GM19438 (cell line): ENCODE measurements at regions not wholly inside any gene's neighbourhood (a gene's known extent, or its start where the extent isn't known, plus 50 kb on each side); places are given as distances from the start of the nearest gene placed in this dataset.
A peak's percentile ranks its signal among the peaks of the same experiment; 100 is the strongest.
"Not testable (repeated sequence)": the region's sequence is repeated elsewhere in the genome, so short reads cannot be mapped to it uniquely, and the experiment has no call there.

Experiments
- ATAC-seq: cut with Tn5 transposase; IDR thresholded peaks from one replicate; pipeline ENCODE4 v1.9.1; 2021; ENCODE audit warnings: low read depth; ENCODE audit not compliant: unreplicated experiment

GRCh38 chr2:194504876-194505275, 1152.2 kb upstream of the SLC39A10 start:
- not testable (repeated sequence) for ATAC-seq

DNA sequence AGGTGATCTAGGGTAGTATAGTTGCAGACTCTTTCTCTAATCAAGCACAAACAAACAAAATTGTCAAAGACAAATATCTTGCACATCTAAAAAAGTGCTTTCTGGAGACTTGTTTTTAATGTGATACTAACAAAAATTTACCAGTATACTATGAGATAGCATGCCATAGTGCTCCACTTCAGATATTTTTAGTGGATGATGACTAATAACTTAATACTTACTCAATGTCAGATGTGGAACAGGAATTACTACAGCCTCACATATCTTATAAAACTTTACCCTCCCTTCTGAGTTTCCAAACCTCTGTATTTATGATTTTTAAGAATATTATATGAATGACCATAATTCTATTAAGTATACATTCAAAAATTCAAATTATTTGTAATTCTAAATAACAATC, 1162.0 kb upstream of the SLC39A10 start:
- ATAC-seq = no peak

- ATAC-seq = no peak
These were observed 1162.6 kb upstream of the SLC39A10 start for GRCh38 chr2:194494401-194494800.

GRCh38 chr2:194491409-194492115, 1165.5 kb upstream of the SLC39A10 start:
- no peak for ATAC-seq

GRCh38 chr2:194486326-194486725, 1170.7 kb upstream of the SLC39A10 start:
- ATAC-seq = no peak

DNA sequence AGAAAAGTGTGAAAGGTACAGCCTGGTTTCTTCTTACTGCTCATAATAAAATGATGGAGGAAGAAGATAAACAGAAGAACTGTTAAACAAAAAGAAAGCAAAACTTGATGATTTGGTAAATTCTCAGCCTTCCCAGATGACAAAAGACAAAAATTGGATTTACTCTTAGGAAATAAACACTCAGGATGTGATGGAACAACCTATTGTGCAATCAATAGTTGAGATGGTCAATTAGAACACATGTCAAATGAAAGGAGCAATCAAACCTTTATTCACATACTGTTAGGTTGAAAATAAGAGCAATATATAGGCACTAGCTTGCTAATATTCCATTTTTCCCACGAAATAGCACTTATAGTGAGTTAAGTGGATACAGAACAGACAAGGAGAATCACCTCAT, 1174.0 kb upstream of the SLC39A10 start:
- no peak for ATAC-seq

DNA sequence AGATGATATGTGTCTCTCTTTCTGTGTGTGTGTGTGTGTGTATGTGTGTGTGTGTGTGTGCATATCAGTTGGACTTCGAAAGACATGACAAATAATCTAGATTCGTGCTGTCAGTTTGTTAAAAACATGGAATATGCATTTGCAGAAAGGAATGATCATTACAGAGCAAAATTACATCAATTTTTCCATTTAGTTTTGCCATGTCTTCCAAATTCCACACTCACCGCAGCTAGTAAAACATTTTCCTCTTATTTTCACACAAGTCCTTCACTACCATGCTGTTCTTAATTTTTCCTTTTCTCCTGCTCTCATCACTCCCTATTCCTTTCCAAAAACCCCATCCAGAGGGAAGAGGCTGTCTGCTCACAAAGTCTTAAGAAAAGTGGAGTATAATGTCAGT, 1191.4 kb upstream of the SLC39A10 start:
- no peak for ATAC-seq

DNA sequence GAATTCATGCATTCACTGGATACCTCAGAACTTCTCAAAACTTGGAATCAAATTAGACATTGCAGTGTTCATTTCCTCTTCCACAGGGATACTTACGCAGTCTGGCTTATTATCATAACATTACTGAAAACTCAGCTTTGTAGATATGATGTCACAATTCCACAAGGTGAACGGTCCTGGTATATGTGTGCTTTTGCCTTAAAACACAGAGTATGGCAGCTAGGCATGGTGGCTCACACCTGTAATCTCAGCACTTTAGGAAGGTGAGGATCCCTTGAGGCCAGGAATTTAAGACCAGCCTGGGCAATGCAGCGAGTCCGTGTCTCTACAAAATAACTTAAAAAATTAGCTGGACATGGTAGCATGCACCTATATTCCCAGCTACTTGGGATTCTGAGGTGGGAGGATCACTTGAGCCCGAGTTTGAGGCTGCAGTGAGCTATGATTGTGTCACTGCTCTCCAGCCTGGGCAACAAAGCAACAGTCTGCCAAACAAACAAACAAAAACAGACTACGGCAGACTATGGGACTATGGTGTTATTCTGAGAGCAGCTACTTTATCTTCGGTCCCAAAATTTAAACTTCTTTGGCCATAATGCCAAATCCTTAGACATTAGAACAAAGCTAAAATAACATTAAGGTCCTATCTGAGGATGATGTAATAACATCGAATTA, 1191.9 kb upstream of the SLC39A10 start:
- ATAC-seq = no peak

DNA sequence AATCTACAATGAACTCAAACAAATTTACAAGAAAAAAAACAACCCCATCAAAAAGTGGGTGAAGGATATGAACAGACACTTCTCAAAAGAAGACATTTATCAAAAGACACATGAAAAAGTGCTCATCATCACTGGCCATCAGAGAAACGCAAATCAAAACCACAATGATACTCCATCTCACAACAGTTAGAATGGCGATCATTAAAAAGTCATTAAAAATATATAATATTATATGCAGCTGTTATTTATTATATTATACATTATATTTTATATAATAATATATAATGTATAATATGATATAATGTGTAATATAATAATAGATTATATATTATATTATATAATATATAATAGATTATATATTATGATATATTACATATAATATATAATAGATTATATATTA, 1194.1 kb upstream of the SLC39A10 start:
- ATAC-seq = not testable (repeated sequence)

- no peak for ATAC-seq
These were observed 1201.7 kb upstream of the SLC39A10 start for GRCh38 chr2:194455358-194455757.

GRCh38 chr2:194452504-194452903, 1204.5 kb upstream of the SLC39A10 start:
- no peak for ATAC-seq

DNA sequence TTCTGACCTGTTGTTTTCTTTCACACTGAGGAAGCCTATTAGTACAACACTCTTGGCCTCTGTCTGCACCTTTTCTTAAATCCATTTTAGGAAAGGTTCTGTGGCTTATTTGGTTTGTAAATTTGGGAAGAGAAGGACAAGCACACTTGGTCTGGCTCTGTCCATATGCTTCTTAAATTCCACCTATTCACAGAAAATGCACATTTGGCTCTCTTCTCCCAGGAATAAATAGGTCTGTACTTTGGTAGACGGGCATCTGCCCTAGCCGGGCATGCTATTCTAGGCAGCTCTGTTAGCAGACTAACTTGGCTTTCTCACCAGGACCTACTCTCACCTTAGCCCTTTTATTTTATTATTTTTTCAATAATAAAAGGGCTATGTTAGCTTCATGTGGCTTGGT, 1211.8 kb upstream of the SLC39A10 start:
- no peak for ATAC-seq

DNA sequence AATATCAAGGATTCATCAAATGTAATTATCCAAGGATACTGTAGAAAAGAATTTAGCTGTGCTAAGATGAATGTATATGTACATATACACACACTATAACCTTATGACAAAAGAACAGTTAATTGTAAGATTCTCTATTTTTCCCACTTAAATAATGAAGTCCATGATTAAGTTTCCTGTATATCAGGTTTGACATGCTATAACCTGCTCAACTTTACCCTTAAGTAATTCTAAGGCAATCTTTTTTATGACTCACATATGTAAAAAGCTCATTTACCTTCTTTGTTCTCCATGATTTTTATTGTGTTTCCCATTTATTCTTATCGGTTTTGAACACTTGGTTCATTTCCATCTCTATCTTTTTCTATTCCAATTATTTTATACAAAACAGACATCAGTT, 1213.1 kb upstream of the SLC39A10 start:
- ATAC-seq = no peak

DNA sequence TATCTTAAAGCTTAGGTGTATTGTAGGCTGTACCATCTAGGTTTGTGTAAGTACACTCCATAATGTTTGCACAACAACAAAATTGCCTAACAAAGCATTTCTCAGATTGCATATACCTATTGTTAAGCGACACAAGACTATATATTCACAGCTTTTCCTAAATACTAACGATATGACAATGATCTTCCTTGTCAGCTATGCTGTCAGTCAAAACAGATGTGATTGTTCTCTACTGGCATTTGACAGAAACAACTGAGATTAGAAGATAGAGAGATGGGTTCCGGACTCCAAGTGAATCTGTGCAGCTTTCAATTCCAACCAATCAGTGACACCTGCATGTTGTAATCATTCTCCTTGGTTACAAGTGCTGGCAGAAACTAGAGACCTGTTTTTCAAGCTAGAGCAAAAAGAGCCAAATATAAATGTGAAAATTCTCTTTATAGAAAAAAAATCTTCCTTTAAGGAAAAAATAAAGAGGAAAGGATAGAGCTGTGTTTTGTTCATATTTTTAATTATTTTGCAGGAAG, 1232.3 kb upstream of the SLC39A10 start:
- no peak for ATAC-seq

DNA sequence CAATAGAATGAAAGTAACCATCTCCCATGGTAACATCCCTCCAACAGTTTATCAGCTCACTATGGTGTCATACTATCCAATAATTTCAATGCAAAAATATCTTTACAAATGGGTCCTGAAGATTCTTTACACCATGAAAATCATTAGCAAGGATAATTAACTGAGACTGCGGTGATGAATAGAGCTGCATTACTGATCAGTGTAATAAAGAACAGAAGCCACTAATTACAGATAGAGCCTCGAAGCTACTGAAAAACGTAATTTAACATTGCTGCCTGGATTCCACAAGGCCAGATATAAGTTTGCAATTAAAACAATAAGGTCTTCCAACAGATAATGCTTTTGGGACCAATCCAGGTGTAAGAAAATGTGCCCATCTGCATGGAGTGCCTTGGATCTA, 1245.8 kb upstream of the SLC39A10 start:
- no peak for ATAC-seq

DNA sequence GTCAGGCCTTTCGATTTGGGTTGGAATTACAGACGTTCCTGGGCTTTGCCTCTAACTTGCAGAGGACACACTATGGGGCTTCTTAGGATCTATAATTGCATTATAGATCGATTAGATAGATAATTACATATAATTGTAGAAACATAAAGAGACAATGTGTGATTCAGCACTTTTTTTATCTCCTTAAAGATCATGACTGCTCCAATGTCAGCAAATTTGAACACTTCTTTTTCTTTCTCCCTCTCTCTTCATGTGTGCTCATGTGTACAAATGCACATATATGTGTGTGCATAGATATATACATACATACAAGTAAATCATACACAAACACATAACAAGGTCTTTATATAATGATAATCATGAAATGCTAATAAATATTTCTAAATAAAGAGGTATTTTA, 1261.2 kb upstream of the SLC39A10 start:
- no peak for ATAC-seq

- no peak for ATAC-seq
These were observed 1271.7 kb upstream of the SLC39A10 start for GRCh38 chr2:194385376-194385775.

DNA sequence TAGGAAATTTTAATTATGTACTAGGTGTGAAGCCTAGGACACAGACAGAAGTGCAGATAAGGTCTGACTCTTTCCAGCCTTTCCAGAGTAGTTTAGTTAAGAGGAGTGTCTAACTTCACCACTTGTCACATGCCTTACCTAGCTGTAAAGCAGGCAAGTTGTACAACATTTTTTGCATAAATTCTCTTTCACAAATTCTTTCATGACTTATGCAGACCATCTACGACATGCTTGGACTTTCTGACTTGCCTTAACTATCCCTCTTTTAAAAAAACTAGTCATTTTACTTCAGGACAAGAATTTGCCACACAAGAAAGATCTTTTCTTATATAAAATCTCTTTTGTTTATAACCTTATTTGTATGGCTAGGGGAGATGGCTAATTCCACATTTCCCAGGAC, 1273.6 kb upstream of the SLC39A10 start:
- ATAC-seq = no peak

DNA sequence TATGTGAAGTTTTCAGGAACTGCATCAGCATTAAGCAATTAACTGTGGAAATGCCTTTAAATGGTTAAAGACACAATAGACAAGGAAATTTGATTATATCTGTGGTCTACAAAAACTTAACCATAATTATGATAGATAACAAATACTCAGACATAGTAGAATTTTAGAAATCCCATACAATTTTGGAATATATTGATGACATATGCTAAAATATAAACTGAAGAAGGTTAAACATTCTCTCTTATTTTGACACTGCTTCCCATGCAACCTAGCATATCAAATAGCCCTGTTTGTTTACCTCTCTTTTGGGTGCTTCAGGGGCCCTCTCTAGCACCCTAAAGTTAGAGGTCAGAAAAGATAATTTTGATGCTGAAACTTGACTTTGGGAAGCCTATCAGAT, 1274.8 kb upstream of the SLC39A10 start:
- no peak for ATAC-seq

DNA sequence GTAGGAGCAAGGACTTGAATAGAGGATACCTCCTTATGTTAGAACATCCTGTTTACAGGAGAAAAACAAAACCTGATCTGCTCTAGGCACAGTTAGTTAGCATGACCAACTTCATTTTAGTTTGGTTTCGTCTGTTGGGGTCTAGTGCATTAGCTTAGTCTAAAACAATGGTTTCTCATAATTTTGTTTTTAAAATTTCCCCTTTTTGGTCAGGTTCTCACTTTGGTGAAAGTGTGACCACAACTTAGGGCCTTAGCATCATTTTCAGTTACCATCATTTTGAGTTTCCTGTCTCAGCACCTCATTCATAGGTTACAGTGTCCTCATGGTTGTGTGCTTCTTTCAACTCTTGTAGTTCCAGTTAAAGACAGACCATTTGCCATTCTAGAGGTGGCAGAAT, 1277.0 kb upstream of the SLC39A10 start:
- ATAC-seq = peak; percentile 64

DNA sequence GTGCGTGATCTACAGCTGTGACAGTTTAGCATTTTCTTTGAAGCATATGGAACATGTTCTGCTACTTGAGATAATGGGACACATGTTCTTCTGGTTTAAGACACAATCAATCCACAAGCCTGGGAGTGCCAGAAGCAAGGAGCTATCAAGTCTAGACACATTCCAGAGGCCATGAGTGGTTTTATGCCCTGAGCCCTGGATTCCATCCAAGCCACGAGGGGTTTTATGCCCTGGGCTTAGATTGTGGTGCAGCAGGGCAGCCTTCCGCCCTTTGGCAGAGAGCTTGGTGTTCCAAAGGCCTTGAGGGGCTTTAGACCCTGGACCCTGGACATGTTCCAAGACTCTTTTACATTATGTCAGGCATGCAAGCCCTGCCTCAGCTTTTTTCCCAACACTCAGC, 1289.6 kb upstream of the SLC39A10 start:
- ATAC-seq = not testable (repeated sequence)

DNA sequence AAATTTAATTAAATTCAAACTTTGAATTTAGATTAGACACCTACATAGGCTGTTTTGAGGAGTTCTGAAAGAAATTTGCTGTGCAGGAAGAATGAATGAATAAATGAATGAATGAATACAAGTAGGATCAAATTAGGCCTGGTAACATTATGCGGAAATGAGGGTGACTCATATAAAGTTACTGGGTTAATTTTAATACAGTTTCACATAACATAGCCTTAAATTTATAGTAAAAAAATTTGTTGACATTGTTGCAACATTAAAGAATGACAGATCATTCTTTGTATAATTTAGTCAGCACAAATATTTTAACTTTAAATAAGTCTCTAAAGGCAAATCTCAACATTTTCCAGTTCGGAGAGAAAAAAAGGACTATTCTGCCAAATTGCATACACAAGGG, 1293.1 kb upstream of the SLC39A10 start:
- ATAC-seq = no peak
